ENCODE measurements at regions not wholly inside any gene's neighbourhood (a gene's known extent, or its start where the extent isn't known, plus 50 kb on each side); places are given as distances from the start of the nearest gene placed in this dataset.

DNA sequence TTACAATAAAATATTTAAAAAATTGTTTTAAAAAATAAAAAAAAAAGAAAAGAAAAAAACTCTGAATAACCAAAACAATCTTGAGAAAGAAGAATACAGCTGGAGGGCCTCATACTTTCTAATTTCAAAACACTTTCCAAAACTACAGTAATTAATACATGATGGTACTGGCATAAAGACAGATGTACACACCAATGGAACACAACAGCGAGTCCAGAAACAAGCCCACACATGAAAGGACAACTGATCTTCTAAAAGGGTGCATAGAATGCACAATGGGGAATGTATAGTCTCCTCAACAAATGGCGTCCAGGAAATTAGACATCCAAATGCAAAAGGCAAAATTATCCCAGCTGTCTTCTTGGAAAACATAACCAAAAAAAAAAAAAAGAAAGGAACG is 99.6 kb downstream of the LURAP1L start:
- Histone ChIP-seq H3K36me3 (ENCODE audit: insufficient read depth, low read length) (no peaks in the 10 kb centered on the region), H4K20me1 (ENCODE audit: insufficient read depth, low read length) (no peaks in the 10 kb centered on the region), H3K27ac (ENCODE audit: low read length) (no peak overlapping the region), H3K79me2 (ENCODE audit: insufficient read depth, low read length) (no peaks in the 10 kb centered on the region), H3K4me3 (ENCODE audit: low read depth in 1 of 2, low read length in 2 of 2) (no peak overlapping the region), H3K9me3 (ENCODE audit: insufficient read depth, low read length, severe bottlenecking) (no peaks in the 10 kb centered on the region), H3K4me1 (ENCODE audit: insufficient read depth, low read length) (no peaks in the 10 kb centered on the region), H2AFZ (ENCODE audit: low read depth, low read length) (no peak overlapping the region), H3K9ac (ENCODE audit: low read depth, low read length) (no peak overlapping the region), H3K4me2 (ENCODE audit: insufficient read depth, low read length) (no peak overlapping the region), H3K27me3 (ENCODE audit: insufficient read depth, low read length, poor library complexity) (no peaks in the 10 kb centered on the region)
- no peak for ATAC-seq (ENCODE audit: insufficient read depth, low read depth)
- TF ChIP-seq, protein P1, sequence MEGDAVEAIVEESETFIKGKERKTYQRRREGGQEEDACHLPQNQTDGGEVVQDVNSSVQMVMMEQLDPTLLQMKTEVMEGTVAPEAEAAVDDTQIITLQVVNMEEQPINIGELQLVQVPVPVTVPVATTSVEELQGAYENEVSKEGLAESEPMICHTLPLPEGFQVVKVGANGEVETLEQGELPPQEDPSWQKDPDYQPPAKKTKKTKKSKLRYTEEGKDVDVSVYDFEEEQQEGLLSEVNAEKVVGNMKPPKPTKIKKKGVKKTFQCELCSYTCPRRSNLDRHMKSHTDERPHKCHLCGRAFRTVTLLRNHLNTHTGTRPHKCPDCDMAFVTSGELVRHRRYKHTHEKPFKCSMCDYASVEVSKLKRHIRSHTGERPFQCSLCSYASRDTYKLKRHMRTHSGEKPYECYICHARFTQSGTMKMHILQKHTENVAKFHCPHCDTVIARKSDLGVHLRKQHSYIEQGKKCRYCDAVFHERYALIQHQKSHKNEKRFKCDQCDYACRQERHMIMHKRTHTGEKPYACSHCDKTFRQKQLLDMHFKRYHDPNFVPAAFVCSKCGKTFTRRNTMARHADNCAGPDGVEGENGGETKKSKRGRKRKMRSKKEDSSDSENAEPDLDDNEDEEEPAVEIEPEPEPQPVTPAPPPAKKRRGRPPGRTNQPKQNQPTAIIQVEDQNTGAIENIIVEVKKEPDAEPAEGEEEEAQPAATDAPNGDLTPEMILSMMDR (IDR thresholded peaks at IDR 0.05; ENCODE audit: borderline replicate concordance, extremely low read depth, low read length, poor library complexity, severe bottlenecking) = no peak
- TF ChIP-seq EZH2 (IDR thresholded peaks at IDR 0.05; ENCODE audit: borderline replicate concordance, low read depth, low read length, severe bottlenecking) = no peak
- no peak for DNase-seq

DNA sequence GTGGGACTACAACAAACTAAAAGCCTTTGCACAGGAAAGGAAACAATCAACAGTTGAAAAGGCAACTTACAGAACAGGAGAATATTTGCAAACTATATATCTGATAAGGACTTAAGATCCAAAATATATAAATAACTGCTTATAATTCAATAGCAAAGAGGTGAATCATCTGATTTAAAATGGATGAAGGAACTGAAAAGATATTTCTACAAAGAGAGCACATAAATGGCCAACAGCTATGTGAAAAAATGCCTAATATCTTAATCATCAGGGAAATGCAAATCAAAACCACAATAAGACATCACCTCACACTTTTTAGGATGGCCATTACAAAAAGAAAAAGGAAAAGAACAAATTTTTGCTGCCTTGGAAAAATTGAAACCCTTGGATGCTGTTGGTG is 100.4 kb downstream of the LURAP1L start:
- H3K9me3 ChIP-seq (ENCODE audit: insufficient read depth, low read length, severe bottlenecking) = no peaks in the 10 kb centered on the region
- H3K4me2 ChIP-seq (ENCODE audit: insufficient read depth, low read length) = no peak overlapping the region
- H3K79me2 ChIP-seq (ENCODE audit: insufficient read depth, low read length) = no peaks in the 10 kb centered on the region
- DNase-seq = no peak
- H3K4me3 ChIP-seq (ENCODE audit: low read depth in 1 of 2, low read length in 2 of 2) = no peak overlapping the region
- no peaks in the 10 kb centered on the region for H3K4me1 ChIP-seq (ENCODE audit: insufficient read depth, low read length)
- no peaks in the 10 kb centered on the region for H4K20me1 ChIP-seq (ENCODE audit: insufficient read depth, low read length)
- TF ChIP-seq, protein P1 (IDR thresholded peaks at IDR 0.05; ENCODE audit: borderline replicate concordance, extremely low read depth, low read length, poor library complexity, severe bottlenecking) = no peak
- TF ChIP-seq EZH2 (IDR thresholded peaks at IDR 0.05; ENCODE audit: borderline replicate concordance, low read depth, low read length, severe bottlenecking) = no peak
- H3K27me3 ChIP-seq (ENCODE audit: insufficient read depth, low read length, poor library complexity) = no peaks in the 10 kb centered on the region
- H2AFZ ChIP-seq (ENCODE audit: low read depth, low read length) = no peak overlapping the region
- ATAC-seq (ENCODE audit: insufficient read depth, low read depth) = no peak
- no peak overlapping the region for H3K27ac ChIP-seq (ENCODE audit: low read length)
- no peaks in the 10 kb centered on the region for H3K36me3 ChIP-seq (ENCODE audit: insufficient read depth, low read length)
- no peak overlapping the region for H3K9ac ChIP-seq (ENCODE audit: low read depth, low read length)

DNA sequence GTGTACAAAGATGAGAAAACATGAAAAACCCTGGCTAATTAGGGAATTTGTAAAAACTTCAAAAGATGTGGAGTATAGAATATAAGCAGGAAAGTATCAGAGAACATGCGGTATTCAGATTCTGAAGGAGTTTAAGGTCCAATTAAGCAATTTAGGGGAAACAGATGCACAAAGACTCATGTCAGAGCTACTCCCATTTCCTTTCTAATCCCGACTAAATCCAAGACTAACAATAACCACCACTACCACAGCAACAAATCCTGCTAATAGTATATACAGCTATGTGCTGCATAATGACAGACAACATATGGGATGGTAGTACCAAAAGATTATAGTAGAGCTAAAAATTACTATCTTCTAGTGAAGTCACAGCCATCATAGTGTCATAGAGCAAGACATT is 102.1 kb downstream of the LURAP1L start:
- H3K4me1 ChIP-seq (ENCODE audit: insufficient read depth, low read length) = no peaks in the 10 kb centered on the region
- no peaks in the 10 kb centered on the region for H4K20me1 ChIP-seq (ENCODE audit: insufficient read depth, low read length)
- H3K36me3 ChIP-seq (ENCODE audit: insufficient read depth, low read length) = no peaks in the 10 kb centered on the region
- H3K9me3 ChIP-seq (ENCODE audit: insufficient read depth, low read length, severe bottlenecking) = no peaks in the 10 kb centered on the region
- no peak overlapping the region for H3K9ac ChIP-seq (ENCODE audit: low read depth, low read length)
- no peak overlapping the region for H2AFZ ChIP-seq (ENCODE audit: low read depth, low read length)
- H3K4me3 ChIP-seq (ENCODE audit: low read depth in 1 of 2, low read length in 2 of 2) = no peak overlapping the region
- no peak overlapping the region for H3K4me2 ChIP-seq (ENCODE audit: insufficient read depth, low read length)
- no peak overlapping the region for H3K27ac ChIP-seq (ENCODE audit: low read length)
- no peaks in the 10 kb centered on the region for H3K27me3 ChIP-seq (ENCODE audit: insufficient read depth, low read length, poor library complexity)
- no peak for ATAC-seq (ENCODE audit: insufficient read depth, low read depth)
- H3K79me2 ChIP-seq (ENCODE audit: insufficient read depth, low read length) = no peaks in the 10 kb centered on the region
- DNase-seq = no peak
- TF ChIP-seq EZH2 (IDR thresholded peaks at IDR 0.05; ENCODE audit: borderline replicate concordance, low read depth, low read length, severe bottlenecking) = no peak
- TF ChIP-seq, protein P1 (IDR thresholded peaks at IDR 0.05; ENCODE audit: borderline replicate concordance, extremely low read depth, low read length, poor library complexity, severe bottlenecking) = no peak

Data from DND-41 (cell line).